GM23338 (cell line): ENCODE measurements at regions not wholly inside any gene's neighbourhood (a gene's known extent, or its start where the extent isn't known, plus 50 kb on each side); places are given as distances from the start of the nearest gene placed in this dataset.

Experiments
- CREB1 ChIP-seq: fragments of 250-450 bp; sonication (Bioruptor Pico); IDR thresholded peaks from 2 replicates; pipeline ENCODE4 v1.5.0; 2020; ENCODE audit warnings: low read depth, mild to moderate bottlenecking, moderate library complexity
- CTCF ChIP-seq, 2 experiments: fragments of 200-600 bp in 1 of 2; sonication (generic) in 1 of 2; conservative IDR thresholded peaks; 2 replicates each; pipeline versions ENCODE4 v1.5.1 to v1.6.1; 2016 to 2017; ENCODE audit warnings: antibody characterized with exemption in 2 of 2, low read depth in 2 of 2, mild to moderate bottlenecking in 2 of 2, moderate library complexity in 1 of 2

GRCh38 chr3:132254076-132254755 lies 63.0 kb upstream of the ACP3 start:
- TF ChIP-seq CTCF (conservative IDR thresholded peaks at IDR 0.05; ENCODE audit: low read depth in 2 of 2), result no peak
- TF ChIP-seq CREB1, result no peak
